ENCODE measurements at regions not wholly inside any gene's neighbourhood (a gene's known extent, or its start where the extent isn't known, plus 50 kb on each side); places are given as distances from the start of the nearest gene placed in this dataset.

DNA sequence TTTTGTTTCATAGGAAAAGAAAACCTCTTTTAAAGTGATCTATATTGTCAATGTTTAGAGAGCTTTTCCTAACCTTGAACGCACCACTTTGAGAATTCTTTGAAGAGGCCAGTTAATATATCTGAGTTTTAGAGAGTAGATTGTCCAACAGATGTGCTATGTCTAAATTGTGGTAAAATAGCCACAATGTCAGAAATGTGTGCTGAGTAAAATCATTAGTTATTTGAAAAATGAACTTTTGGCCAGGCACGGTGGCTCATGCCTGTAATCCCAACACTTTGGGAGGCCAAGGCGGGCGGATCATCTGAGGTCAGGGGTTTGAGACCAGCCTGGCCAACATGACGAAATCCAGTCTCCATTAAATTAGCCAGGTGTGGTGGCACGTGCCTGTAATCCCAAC is 61.6 kb upstream of the KIAA1217 start:
- TF ChIP-seq CTCF (IDR thresholded peaks at IDR 0.05 in 4 of 5, conservative IDR thresholded peaks at IDR 0.05 in 1 of 5) (no peak), POLR2A (IDR thresholded peaks at IDR 0.05) (no peak)

All from gastrocnemius medialis (tissue), 4 donors.